NCI-H146 treated with DMSO at 0.1 percent for 48 hours (cell line): ENCODE measurements at regions not wholly inside any gene's neighbourhood (a gene's known extent, or its start where the extent isn't known, plus 50 kb on each side); places are given as distances from the start of the nearest gene placed in this dataset.

Experiments used
- DNase-seq: peaks from one replicate; lab custom pipeline; 2025; ENCODE audit not compliant: unreplicated experiment; lab: John Stamatoyannopoulos, UW

GRCh38 chr10:28781296-28781695 is 104.0 kb downstream of the BAMBI start:
- DNase-seq: no peak

GRCh38 chr10:28783087-28783486 is 105.8 kb downstream of the BAMBI start:
- DNase-seq: no peak

- no peak for DNase-seq
Measured at GRCh38 chr10:28785018-28785417, 107.7 kb downstream of the BAMBI start.

GRCh38 chr10:28788252-28788651 is 110.9 kb downstream of the BAMBI start:
- DNase-seq: no peak

GRCh38 chr10:28788762-28789161 is 111.4 kb downstream of the BAMBI start:
- no peak for DNase-seq

GRCh38 chr10:28790146-28790545 is 112.8 kb downstream of the BAMBI start:
- DNase-seq: peak; percentile 14

GRCh38 chr10:28793482-28793881 is 116.2 kb downstream of the BAMBI start:
- DNase-seq: no peak

GRCh38 chr10:28794986-28795385 is 117.7 kb downstream of the BAMBI start:
- DNase-seq: no peak

GRCh38 chr10:28796606-28797512 is 119.5 kb downstream of the BAMBI start:
- DNase-seq: no peak

GRCh38 chr10:28797904-28798371 is 120.6 kb downstream of the BAMBI start:
- DNase-seq: no peak

- no peak for DNase-seq
Measured at GRCh38 chr10:28798428-28798955, 121.2 kb downstream of the BAMBI start.

GRCh38 chr10:28798964-28799363 is 121.6 kb downstream of the BAMBI start:
- DNase-seq: no peak

- DNase-seq: no peak
Measured at GRCh38 chr10:28800144-28800543, 122.8 kb downstream of the BAMBI start.

- no peak for DNase-seq
Measured at GRCh38 chr10:28801247-28801646, 123.9 kb downstream of the BAMBI start.

GRCh38 chr10:28801869-28802268 is 124.5 kb downstream of the BAMBI start:
- no peak for DNase-seq

- no peak for DNase-seq
Measured at GRCh38 chr10:28805390-28805789, 128.1 kb downstream of the BAMBI start.

- DNase-seq: no peak
Measured at GRCh38 chr10:28806488-28806941, 129.2 kb downstream of the BAMBI start.

GRCh38 chr10:28806951-28807759 is 129.8 kb downstream of the BAMBI start:
- no peak for DNase-seq

GRCh38 chr10:28807760-28808613 is 130.7 kb downstream of the BAMBI start:
- DNase-seq: no peak

- DNase-seq: no peak
Measured at GRCh38 chr10:28808693-28809092, 131.4 kb downstream of the BAMBI start.
